ENCODE measurements at regions not wholly inside any gene's neighbourhood (a gene's known extent, or its start where the extent isn't known, plus 50 kb on each side); places are given as distances from the start of the nearest gene placed in this dataset.

GRCh38 chr3:27779176-27779575 lies 57.1 kb upstream of the EOMES start:
- no peak for TF ChIP-seq CTCF (IDR thresholded peaks at IDR 0.05; ENCODE audit: borderline replicate concordance, extremely low read depth, insufficient read depth)
- H3K4me1 ChIP-seq (ENCODE audit: control insufficient read depth in 2 of 3, insufficient read depth in 2 of 3, low read depth in 1 of 3, low read length in 3 of 3) = no peaks in the 10 kb centered on the region
- no peak overlapping the region for H3K27ac ChIP-seq (ENCODE audit: low read depth in 2 of 2, low read length in 2 of 2)
- no peak overlapping the region for H3K4me3 ChIP-seq (ENCODE audit: low read length in 3 of 3)
- DNase-seq (no peak), FAIRE-seq (no peak)
- intact Hi-C loops (cut with DNase I) = no loop called here
- no peaks in the 10 kb centered on the region for H3K27me3 ChIP-seq (ENCODE audit: control insufficient read depth, insufficient read depth, low read length)
- no peak overlapping the region for H3K9ac ChIP-seq (ENCODE audit: low read length in 3 of 3)
- H3K36me3 ChIP-seq (ENCODE audit: control insufficient read depth in 2 of 3, insufficient read depth in 3 of 3, low read length in 3 of 3) = no peaks in the 10 kb centered on the region
- H3K9me3 ChIP-seq (ENCODE audit: control insufficient read depth in 2 of 3, insufficient read depth in 1 of 3, low read length in 3 of 3) = no peaks in the 10 kb centered on the region

- Histone ChIP-seq H3K9ac (ENCODE audit: low read length in 3 of 3) (no peak overlapping the region), H3K9me3 (ENCODE audit: control insufficient read depth in 2 of 3, insufficient read depth in 1 of 3, low read length in 3 of 3) (no peaks in the 10 kb centered on the region), H3K36me3 (ENCODE audit: control insufficient read depth in 2 of 3, insufficient read depth in 3 of 3, low read length in 3 of 3) (no peaks in the 10 kb centered on the region), H3K27me3 (ENCODE audit: control insufficient read depth, insufficient read depth, low read length) (no peaks in the 10 kb centered on the region), H3K4me3 (ENCODE audit: low read length in 3 of 3) (no peak overlapping the region), H3K4me1 (ENCODE audit: control insufficient read depth in 2 of 3, insufficient read depth in 2 of 3, low read depth in 1 of 3, low read length in 3 of 3) (no peaks in the 10 kb centered on the region), H3K27ac (ENCODE audit: low read depth in 2 of 2, low read length in 2 of 2) (no peak overlapping the region)
- intact Hi-C loops (cut with DNase I) = no loop called here
- no peak for TF ChIP-seq CTCF (IDR thresholded peaks at IDR 0.05; ENCODE audit: borderline replicate concordance, extremely low read depth, insufficient read depth)
- DNase-seq (no peak), FAIRE-seq (no peak)
Observed at GRCh38 chr3:27789420-27789819, 67.3 kb upstream of the EOMES start.

GRCh38 chr3:27791956-27792355 lies 69.8 kb upstream of the EOMES start:
- no peak overlapping the region for H3K4me3 ChIP-seq (ENCODE audit: low read length in 3 of 3)
- no peak overlapping the region for H3K9ac ChIP-seq (ENCODE audit: low read length in 3 of 3)
- intact Hi-C loops (cut with DNase I) = no loop called here
- DNase-seq (no peak), FAIRE-seq (no peak)
- no peaks in the 10 kb centered on the region for H3K4me1 ChIP-seq (ENCODE audit: control insufficient read depth in 2 of 3, insufficient read depth in 2 of 3, low read depth in 1 of 3, low read length in 3 of 3)
- H3K9me3 ChIP-seq (ENCODE audit: control insufficient read depth in 2 of 3, insufficient read depth in 1 of 3, low read length in 3 of 3) = no peaks in the 10 kb centered on the region
- H3K27ac ChIP-seq (ENCODE audit: low read depth in 2 of 2, low read length in 2 of 2) = no peak overlapping the region
- no peaks in the 10 kb centered on the region for H3K36me3 ChIP-seq (ENCODE audit: control insufficient read depth in 2 of 3, insufficient read depth in 3 of 3, low read length in 3 of 3)
- no peaks in the 10 kb centered on the region for H3K27me3 ChIP-seq (ENCODE audit: control insufficient read depth, insufficient read depth, low read length)
- no peak for TF ChIP-seq CTCF (IDR thresholded peaks at IDR 0.05; ENCODE audit: borderline replicate concordance, extremely low read depth, insufficient read depth)

GRCh38 chr3:27792869-27793268 lies 70.7 kb upstream of the EOMES start:
- FAIRE-seq = no peak
- H3K27me3 ChIP-seq (ENCODE audit: control insufficient read depth, insufficient read depth, low read length) = no peaks in the 10 kb centered on the region
- H3K9ac ChIP-seq (ENCODE audit: low read length in 3 of 3) = no peak overlapping the region
- no peaks in the 10 kb centered on the region for H3K4me1 ChIP-seq (ENCODE audit: control insufficient read depth in 2 of 3, insufficient read depth in 2 of 3, low read depth in 1 of 3, low read length in 3 of 3)
- H3K4me3 ChIP-seq (ENCODE audit: low read length in 3 of 3) = no peak overlapping the region
- DNase-seq = no peak
- intact Hi-C loops (cut with DNase I) = no loop called here
- H3K9me3 ChIP-seq (ENCODE audit: control insufficient read depth in 2 of 3, insufficient read depth in 1 of 3, low read length in 3 of 3) = no peaks in the 10 kb centered on the region
- no peak for TF ChIP-seq CTCF (IDR thresholded peaks at IDR 0.05; ENCODE audit: borderline replicate concordance, extremely low read depth, insufficient read depth)
- H3K27ac ChIP-seq (ENCODE audit: low read depth in 2 of 2, low read length in 2 of 2) = no peak overlapping the region
- H3K36me3 ChIP-seq (ENCODE audit: control insufficient read depth in 2 of 3, insufficient read depth in 3 of 3, low read length in 3 of 3) = no peaks in the 10 kb centered on the region
